HepG2 (cell line): ENCODE measurements at regions not wholly inside any gene's neighbourhood (a gene's known extent, or its start where the extent isn't known, plus 50 kb on each side); places are given as distances from the start of the nearest gene placed in this dataset.

ENCODE experiments used
- EZH2 ChIP-seq: conservative IDR thresholded peaks from 2 replicates; pipeline ENCODE4 v1.6.1; 2012; ENCODE audit warnings: mild to moderate bottlenecking, low read depth, low read length, moderate library complexity
- TBX2 ChIP-seq: sonication (generic); formaldehyde crosslinking; IDR thresholded peaks from 2 replicates; pipeline ENCODE4 v1.5.0; 2020; ENCODE audit warnings: missing genetic modification reagents, mild to moderate bottlenecking, borderline replicate concordance
- ZNF180 ChIP-seq: sonication (generic); formaldehyde crosslinking; IDR thresholded peaks from 2 replicates; pipeline ENCODE4 v1.4.0; 2020; ENCODE audit warnings: low read depth, missing genetic modification reagents, borderline replicate concordance
- TF ChIP-seq, protein P1 (sequence below): sonication (generic); formaldehyde crosslinking; IDR thresholded peaks from 2 replicates; pipeline ENCODE4 v1.5.0; 2020; ENCODE audit warnings: mild to moderate bottlenecking, missing genetic modification reagents, moderate library complexity

DNA sequence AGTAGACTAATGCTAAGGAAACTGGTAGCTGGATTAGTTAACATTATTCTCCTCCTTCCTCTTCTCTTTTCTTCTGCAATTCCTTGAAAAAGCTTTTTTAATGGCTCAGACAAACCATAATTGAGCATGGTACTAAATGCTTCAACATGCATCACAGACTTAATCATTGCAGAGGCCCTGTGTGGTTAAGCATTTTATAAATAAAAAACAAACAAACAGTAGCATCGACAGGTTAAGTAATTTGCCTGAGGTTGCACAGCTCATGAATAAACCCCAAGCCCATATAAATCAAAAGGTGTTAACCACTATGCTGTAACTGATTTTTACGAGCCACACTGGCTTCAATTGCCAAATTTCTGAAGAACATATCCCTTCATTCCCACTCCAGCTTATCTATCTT is 462.1 kb downstream of the LMO4 start:
- TF ChIP-seq, protein P1, sequence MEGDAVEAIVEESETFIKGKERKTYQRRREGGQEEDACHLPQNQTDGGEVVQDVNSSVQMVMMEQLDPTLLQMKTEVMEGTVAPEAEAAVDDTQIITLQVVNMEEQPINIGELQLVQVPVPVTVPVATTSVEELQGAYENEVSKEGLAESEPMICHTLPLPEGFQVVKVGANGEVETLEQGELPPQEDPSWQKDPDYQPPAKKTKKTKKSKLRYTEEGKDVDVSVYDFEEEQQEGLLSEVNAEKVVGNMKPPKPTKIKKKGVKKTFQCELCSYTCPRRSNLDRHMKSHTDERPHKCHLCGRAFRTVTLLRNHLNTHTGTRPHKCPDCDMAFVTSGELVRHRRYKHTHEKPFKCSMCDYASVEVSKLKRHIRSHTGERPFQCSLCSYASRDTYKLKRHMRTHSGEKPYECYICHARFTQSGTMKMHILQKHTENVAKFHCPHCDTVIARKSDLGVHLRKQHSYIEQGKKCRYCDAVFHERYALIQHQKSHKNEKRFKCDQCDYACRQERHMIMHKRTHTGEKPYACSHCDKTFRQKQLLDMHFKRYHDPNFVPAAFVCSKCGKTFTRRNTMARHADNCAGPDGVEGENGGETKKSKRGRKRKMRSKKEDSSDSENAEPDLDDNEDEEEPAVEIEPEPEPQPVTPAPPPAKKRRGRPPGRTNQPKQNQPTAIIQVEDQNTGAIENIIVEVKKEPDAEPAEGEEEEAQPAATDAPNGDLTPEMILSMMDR (CRISPR knock-in tag) = no peak
- TF ChIP-seq EZH2 (no peak), TBX2 (CRISPR knock-in tag) (no peak), ZNF180 (CRISPR knock-in tag) (no peak)
